Endodermal cell (in vitro differentiated cells): ENCODE measurements at regions not wholly inside any gene's neighbourhood (a gene's known extent, or its start where the extent isn't known, plus 50 kb on each side); places are given as distances from the start of the nearest gene placed in this dataset.

Experiments used
- DNase-seq: peaks from one replicate; pipeline ENCODE4 v3.0.0-alpha.2; 2017
- H3K27ac ChIP-seq: 2 replicates; pipeline ENCODE4 v1.5.1; 2013; ENCODE audit warnings: mild to moderate bottlenecking, low read depth, low read length, moderate library complexity
- H3K27me3 ChIP-seq: 2 replicates; pipeline ENCODE4 v1.6.1; 2013; ENCODE audit warnings: mild to moderate bottlenecking, low read length, moderate library complexity; ENCODE audit not compliant: insufficient read depth, control insufficient read depth, poor library complexity, severe bottlenecking
- H3K36me3 ChIP-seq: 2 replicates; pipeline ENCODE4 v1.7.0; 2013; ENCODE audit warnings: mild to moderate bottlenecking, low read length, moderate library complexity; ENCODE audit not compliant: control insufficient read depth, insufficient read depth
- H3K4me1 ChIP-seq: one replicate; pipeline ENCODE4 v1.7.0; 2013; ENCODE audit warnings: low read length; ENCODE audit not compliant: control insufficient read depth, insufficient read depth
- H3K4me3 ChIP-seq: 2 replicates; pipeline ENCODE4 v1.5.1; 2013; ENCODE audit warnings: mild to moderate bottlenecking, low read length, moderate library complexity
- H3K9ac ChIP-seq: 2 replicates; pipeline ENCODE4 v1.6.1; 2013; ENCODE audit warnings: mild to moderate bottlenecking, low read length, moderate library complexity; ENCODE audit not compliant: poor library complexity, severe bottlenecking; ENCODE audit errors: extremely low read depth
- H3K9me3 ChIP-seq: 2 replicates; pipeline ENCODE4 v1.6.1; 2013; ENCODE audit warnings: mild to moderate bottlenecking, low read length, moderate library complexity; ENCODE audit not compliant: control insufficient read depth
- H3K27ac Mint-ChIP-seq: 2 replicates; pipeline ENCODE4 v1.8.0; 2020; ENCODE audit warnings: mixed read lengths
- H3K27me3 Mint-ChIP-seq: 2 replicates; pipeline ENCODE4 v1.8.0; 2021; ENCODE audit warnings: mild to moderate bottlenecking, mixed read lengths; ENCODE audit not compliant: insufficient read depth
- H3K36me3 Mint-ChIP-seq: 2 replicates; pipeline ENCODE4 v1.8.0; 2020; ENCODE audit warnings: low read depth, mixed read lengths
- H3K4me1 Mint-ChIP-seq: 2 replicates; pipeline ENCODE4 v1.8.0; 2020; ENCODE audit warnings: mixed read lengths
- H3K4me3 Mint-ChIP-seq: 2 replicates; pipeline ENCODE4 v1.8.0; 2020; ENCODE audit warnings: mild to moderate bottlenecking, moderate library complexity, mixed read lengths
- H3K9me3 Mint-ChIP-seq: 2 replicates; pipeline ENCODE4 v1.8.0; 2020; ENCODE audit warnings: mild to moderate bottlenecking, mixed read lengths
- WGBS, 2 experiments: methylation state at CpG; one replicate each; pipeline versions ENCODE4 v1.1.5 to v1.1.7; 2013; ENCODE audit warnings: missing lambda C conversion rate in 2 of 2, mixed read lengths in 1 of 2; ENCODE audit not compliant: insufficient coverage in 1 of 2, insufficient read length in 1 of 2; 5-methylcytosine and 5-hydroxymethylcytosine counted together
- TF ChIP-seq, protein P1 (sequence below): fragments of 200-600 bp; sonication (generic); conservative IDR thresholded peaks from 2 replicates; pipeline ENCODE4 v1.5.0; 2021; ENCODE audit warnings: antibody characterized with exemption, mild to moderate bottlenecking

GRCh38 chr16:22614271-22614947, 103.7 kb downstream of the NPIPB5 start:
- no peak overlapping the region for H3K4me3 ChIP-seq
- no peak overlapping the region for H3K9ac ChIP-seq
- WGBS, 2 experiments = 94 to 97% methylated on average over 6 of the region's 6 CpGs
- H3K36me3 ChIP-seq = no peaks in the 10 kb centered on the region
- peaks cover 8% of the 10 kb centered on the region for H3K9me3 ChIP-seq
- H3K27ac ChIP-seq = no peak overlapping the region
- H3K4me1 ChIP-seq = no peaks in the 10 kb centered on the region
- Mint-ChIP-seq H3K27ac (no peak overlapping the region), H3K27me3 (peaks cover 9% of the 10 kb centered on the region), H3K36me3 (no peaks in the 10 kb centered on the region), H3K4me1 (no peaks in the 10 kb centered on the region), H3K4me3 (no peak overlapping the region), H3K9me3 (peaks cover 9% of the 10 kb centered on the region)
- no peaks in the 10 kb centered on the region for H3K27me3 ChIP-seq
- TF ChIP-seq, protein P1, sequence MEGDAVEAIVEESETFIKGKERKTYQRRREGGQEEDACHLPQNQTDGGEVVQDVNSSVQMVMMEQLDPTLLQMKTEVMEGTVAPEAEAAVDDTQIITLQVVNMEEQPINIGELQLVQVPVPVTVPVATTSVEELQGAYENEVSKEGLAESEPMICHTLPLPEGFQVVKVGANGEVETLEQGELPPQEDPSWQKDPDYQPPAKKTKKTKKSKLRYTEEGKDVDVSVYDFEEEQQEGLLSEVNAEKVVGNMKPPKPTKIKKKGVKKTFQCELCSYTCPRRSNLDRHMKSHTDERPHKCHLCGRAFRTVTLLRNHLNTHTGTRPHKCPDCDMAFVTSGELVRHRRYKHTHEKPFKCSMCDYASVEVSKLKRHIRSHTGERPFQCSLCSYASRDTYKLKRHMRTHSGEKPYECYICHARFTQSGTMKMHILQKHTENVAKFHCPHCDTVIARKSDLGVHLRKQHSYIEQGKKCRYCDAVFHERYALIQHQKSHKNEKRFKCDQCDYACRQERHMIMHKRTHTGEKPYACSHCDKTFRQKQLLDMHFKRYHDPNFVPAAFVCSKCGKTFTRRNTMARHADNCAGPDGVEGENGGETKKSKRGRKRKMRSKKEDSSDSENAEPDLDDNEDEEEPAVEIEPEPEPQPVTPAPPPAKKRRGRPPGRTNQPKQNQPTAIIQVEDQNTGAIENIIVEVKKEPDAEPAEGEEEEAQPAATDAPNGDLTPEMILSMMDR = no peak
- DNase-seq = peak; percentile 33

DNA sequence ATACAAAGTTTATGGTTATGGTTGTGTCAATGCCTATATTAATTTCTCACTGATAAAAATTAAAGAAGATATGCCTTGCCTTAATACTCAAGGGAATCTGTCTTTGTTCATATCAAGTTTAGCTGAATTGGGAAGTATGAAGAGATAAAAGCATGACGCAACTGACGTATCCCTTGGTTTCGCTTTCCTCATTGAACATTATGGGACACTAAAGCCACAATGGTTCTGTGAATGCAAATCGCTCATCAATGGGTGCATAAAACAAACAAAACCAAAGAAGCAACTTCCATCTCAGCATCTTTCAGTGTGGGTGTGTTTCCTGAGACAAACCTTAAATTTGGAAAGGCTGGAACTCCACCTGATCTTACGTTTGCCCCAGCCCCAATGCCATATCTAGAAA, 108.2 kb downstream of the NPIPB5 start:
- Histone ChIP-seq H3K27ac (no peak overlapping the region), H3K4me3 (no peak overlapping the region), H3K36me3 (no peaks in the 10 kb centered on the region), H3K4me1 (no peaks in the 10 kb centered on the region), H3K9ac (no peak overlapping the region), H3K27me3 (no peaks in the 10 kb centered on the region), H3K9me3 (peaks cover 7% of the 10 kb centered on the region)
- Mint-ChIP-seq H3K36me3 (no peaks in the 10 kb centered on the region), H3K27ac (no peak overlapping the region), H3K9me3 (peaks cover 6% of the 10 kb centered on the region), H3K4me3 (no peak overlapping the region), H3K4me1 (peaks cover 1% of the 10 kb centered on the region), H3K27me3 (peaks cover 5% of the 10 kb centered on the region)
- TF ChIP-seq, protein P1 = no peak
- no peak for DNase-seq
- whole genome bisulfite sequencing, 2 experiments = 86 to 90% methylated on average over 5 of the region's 5 CpGs

GRCh38 chr16:22621586-22622155, 111.0 kb downstream of the NPIPB5 start:
- peaks cover 5% of the 10 kb centered on the region for H3K27me3 Mint-ChIP-seq
- 84 to 86% methylated on average over 7 of the region's 7 CpGs for WGBS, 2 experiments
- Histone ChIP-seq H3K9me3 (peaks cover 6% of the 10 kb centered on the region), H3K9ac (no peak overlapping the region), H3K4me1 (no peaks in the 10 kb centered on the region), H3K36me3 (no peaks in the 10 kb centered on the region), H3K4me3 (no peak overlapping the region), H3K27me3 (no peaks in the 10 kb centered on the region), H3K27ac (no peak overlapping the region)
- H3K27ac Mint-ChIP-seq = no peak overlapping the region
- TF ChIP-seq, protein P1 = no peak
- no peaks in the 10 kb centered on the region for H3K36me3 Mint-ChIP-seq
- H3K4me3 Mint-ChIP-seq = no peak overlapping the region
- H3K4me1 Mint-ChIP-seq = peaks cover 1% of the 10 kb centered on the region
- no peaks in the 10 kb centered on the region for H3K9me3 Mint-ChIP-seq
- no peak for DNase-seq
